ENCODE measurements at regions not wholly inside any gene's neighbourhood (a gene's known extent, or its start where the extent isn't known, plus 50 kb on each side); places are given as distances from the start of the nearest gene placed in this dataset.
"Not testable (repeated sequence)": the region's sequence is repeated elsewhere in the genome, so short reads cannot be mapped to it uniquely, and the experiment has no call there.

- Mint-ChIP-seq H3K4me1 (ENCODE audit: unreplicated experiment) (peaks cover 41% of the 10 kb centered on the region), H3K27ac (peak overlapping the region; percentile 66), H3K4me3 (no peak overlapping the region), H3K9me3 (peaks cover 18% of the 10 kb centered on the region), H3K27me3 (no peaks in the 10 kb centered on the region), H3K36me3 (no peaks in the 10 kb centered on the region)
- TF ChIP-seq CTCF (conservative IDR thresholded peaks at IDR 0.05), result no peak
- no peak for DNase-seq (ENCODE audit: extremely low spot score, unreplicated experiment)
Observed at GRCh38 chr4:38415682-38416081, 248.3 kb upstream of the KLF3 start.

GRCh38 chr4:38416450-38417014, 247.5 kb upstream of the KLF3 start:
- H3K27me3 Mint-ChIP-seq, result no peaks in the 10 kb centered on the region
- H3K9me3 Mint-ChIP-seq, result peaks cover 18% of the 10 kb centered on the region
- no peak overlapping the region for H3K27ac Mint-ChIP-seq
- peaks cover 35% of the 10 kb centered on the region for H3K4me1 Mint-ChIP-seq (ENCODE audit: unreplicated experiment)
- H3K4me3 Mint-ChIP-seq, result no peak overlapping the region
- no peak for TF ChIP-seq CTCF (conservative IDR thresholded peaks at IDR 0.05)
- no peaks in the 10 kb centered on the region for H3K36me3 Mint-ChIP-seq
- no peak for DNase-seq (ENCODE audit: extremely low spot score, unreplicated experiment)

DNA sequence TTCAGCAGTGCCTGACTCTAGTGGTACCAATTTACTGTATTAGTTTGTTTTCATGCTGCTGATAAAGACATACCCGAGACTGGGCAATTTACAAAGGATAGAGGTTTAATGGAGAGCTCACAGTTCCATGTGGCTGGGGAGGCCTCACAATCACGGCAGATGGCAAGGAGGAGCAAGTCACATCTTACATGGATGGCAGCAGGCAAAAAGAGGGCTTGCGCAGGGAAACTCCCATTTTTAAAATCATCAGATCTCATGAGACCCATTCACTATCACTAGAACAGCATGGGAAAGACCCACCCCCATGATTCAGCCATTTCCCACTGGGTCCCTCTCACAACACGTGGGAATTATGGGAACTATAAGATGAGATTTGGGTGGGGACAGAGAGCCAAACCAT, 243.7 kb upstream of the KLF3 start:
- H3K9me3 Mint-ChIP-seq; H3K36me3 Mint-ChIP-seq; H3K27me3 Mint-ChIP-seq; H3K27ac Mint-ChIP-seq; H3K4me3 Mint-ChIP-seq; DNase-seq (ENCODE audit: extremely low spot score, unreplicated experiment): not testable (repeated sequence)
- H3K4me1 Mint-ChIP-seq (ENCODE audit: unreplicated experiment), result peaks cover 24% of the 10 kb centered on the region

GRCh38 chr4:38422850-38423249, 241.1 kb upstream of the KLF3 start:
- Mint-ChIP-seq H3K4me1 (ENCODE audit: unreplicated experiment) (peaks cover 24% of the 10 kb centered on the region), H3K36me3 (no peaks in the 10 kb centered on the region), H3K27me3 (no peaks in the 10 kb centered on the region), H3K9me3 (peaks cover 14% of the 10 kb centered on the region), H3K27ac (no peak overlapping the region), H3K4me3 (no peak overlapping the region)
- DNase-seq (ENCODE audit: extremely low spot score, unreplicated experiment), result no peak
- TF ChIP-seq CTCF (conservative IDR thresholded peaks at IDR 0.05), result no peak

GRCh38 chr4:38424151-38424871, 239.7 kb upstream of the KLF3 start:
- Mint-ChIP-seq H3K36me3 (no peaks in the 10 kb centered on the region), H3K27ac (peak overlapping the region; percentile 73), H3K9me3 (peaks cover 14% of the 10 kb centered on the region), H3K4me3 (peak overlapping the region; percentile 18), H3K27me3 (no peaks in the 10 kb centered on the region), H3K4me1 (ENCODE audit: unreplicated experiment) (peaks cover 30% of the 10 kb centered on the region)
- TF ChIP-seq CTCF (conservative IDR thresholded peaks at IDR 0.05), result no peak
- DNase-seq (ENCODE audit: extremely low spot score, unreplicated experiment), result no peak

DNA sequence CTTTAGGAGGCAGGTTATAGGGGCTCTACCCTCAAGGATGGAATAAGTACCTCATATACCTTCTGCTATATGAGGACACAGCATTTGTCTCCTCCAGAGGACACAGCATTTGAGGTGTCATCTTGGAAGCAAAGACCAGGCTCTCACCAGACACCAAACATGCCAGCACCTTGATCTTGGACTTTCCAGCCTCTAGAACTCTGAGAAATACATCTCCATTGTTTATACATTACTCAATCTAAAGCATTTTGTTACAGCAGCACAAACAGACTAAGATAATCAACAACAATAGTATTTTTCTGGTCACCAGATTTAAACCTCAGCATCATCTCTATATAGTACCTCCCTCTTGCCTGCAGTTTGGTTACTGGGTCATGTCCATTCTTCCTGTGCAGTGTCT, 237.5 kb upstream of the KLF3 start:
- Mint-ChIP-seq H3K4me1 (ENCODE audit: unreplicated experiment) (peaks cover 30% of the 10 kb centered on the region), H3K4me3 (no peak overlapping the region), H3K27ac (no peak overlapping the region), H3K27me3 (no peaks in the 10 kb centered on the region), H3K9me3 (peaks cover 7% of the 10 kb centered on the region), H3K36me3 (no peaks in the 10 kb centered on the region)
- TF ChIP-seq CTCF (conservative IDR thresholded peaks at IDR 0.05), result no peak
- DNase-seq (ENCODE audit: extremely low spot score, unreplicated experiment), result no peak

Data from type B pancreatic cell (in vitro differentiated cells).